ENCODE measurements at regions not wholly inside any gene's neighbourhood (a gene's known extent, or its start where the extent isn't known, plus 50 kb on each side); places are given as distances from the start of the nearest gene placed in this dataset.
"Not testable (repeated sequence)": the region's sequence is repeated elsewhere in the genome, so short reads cannot be mapped to it uniquely, and the experiment has no call there.

DNA sequence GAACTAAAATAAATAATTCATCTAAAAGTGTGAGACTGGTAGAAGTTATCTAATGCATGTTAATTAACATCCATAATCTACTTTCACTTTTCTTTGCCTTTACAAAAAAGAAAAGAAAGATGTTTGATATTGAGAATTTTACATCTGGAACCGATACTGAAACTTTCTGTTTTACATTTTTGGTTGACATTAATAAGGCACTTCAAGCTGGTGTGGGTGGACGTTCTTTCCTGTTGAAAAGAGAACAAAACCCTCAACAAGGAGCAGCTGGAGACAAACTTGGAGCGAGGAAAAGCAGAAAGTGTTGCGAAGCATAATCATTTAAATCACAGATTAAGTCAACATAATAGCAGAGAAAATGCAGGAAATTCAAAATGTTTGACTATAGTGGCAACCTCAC is 575.2 kb upstream of the ADGRB3 start:
- H3K9me3 ChIP-seq (ENCODE audit: control extremely low read depth in 1 of 5, control insufficient read depth in 4 of 5, insufficient read depth in 2 of 5, low read depth in 1 of 5, low read length in 4 of 5): no peaks in the 10 kb centered on the region
- no peak overlapping the region for H3K4me3 ChIP-seq (ENCODE audit: control insufficient read depth in 1 of 7, extremely low read depth in 1 of 7, insufficient read depth in 4 of 7, low read depth in 2 of 7, low read length in 6 of 7)
- 100% methylated on average over 1 of the region's 4 CpGs for WGBS (ENCODE audit: insufficient coverage)
- CTCF ChIA-PET: no interaction called here
- DNase-seq: no peak
- no peaks in the 10 kb centered on the region for H3K36me3 ChIP-seq (ENCODE audit: control insufficient read depth in 4 of 4, insufficient read depth in 4 of 4, low read length in 3 of 4)
- no peaks in the 10 kb centered on the region for H3K4me1 ChIP-seq (ENCODE audit: control extremely low read depth in 1 of 4, control insufficient read depth in 4 of 4, insufficient read depth in 4 of 4, low read length in 3 of 4)
- no peak overlapping the region for H3K27ac ChIP-seq (ENCODE audit: insufficient read depth in 1 of 2, low read depth in 1 of 2, low read length in 2 of 2, poor library complexity in 1 of 2, severe bottlenecking in 2 of 2)
- POLR2A ChIA-PET: no interaction called here
- no peaks in the 10 kb centered on the region for H3K27me3 ChIP-seq (replicated peaks in 2 of 5; ENCODE audit: control insufficient read depth in 4 of 5, insufficient read depth in 5 of 5, low read length in 4 of 5)

DNA sequence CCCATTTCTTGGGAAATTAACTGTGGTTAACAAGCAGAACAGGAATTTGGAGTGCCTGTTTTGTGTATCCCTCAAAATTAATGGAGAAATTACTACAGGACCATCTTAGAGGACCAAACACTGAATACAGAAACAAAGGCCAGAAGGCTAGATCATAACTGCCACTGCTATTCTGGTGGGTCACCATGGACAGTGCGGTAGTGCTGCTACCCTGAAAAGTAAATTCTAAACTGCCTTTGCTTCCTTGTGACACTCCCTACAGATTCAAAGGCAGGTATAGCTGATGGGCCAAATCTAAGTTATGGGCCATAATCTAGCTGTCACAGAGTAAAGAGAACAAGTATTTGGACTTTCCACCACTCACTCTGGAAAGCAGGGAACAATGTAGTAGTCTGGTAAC is 575.8 kb upstream of the ADGRB3 start:
- Histone ChIP-seq H3K4me3 (ENCODE audit: control insufficient read depth in 1 of 7, extremely low read depth in 1 of 7, insufficient read depth in 4 of 7, low read depth in 2 of 7, low read length in 6 of 7) (no peak overlapping the region), H3K4me1 (ENCODE audit: control extremely low read depth in 1 of 4, control insufficient read depth in 4 of 4, insufficient read depth in 4 of 4, low read length in 3 of 4) (no peaks in the 10 kb centered on the region), H3K27me3 (replicated peaks in 2 of 5; ENCODE audit: control insufficient read depth in 4 of 5, insufficient read depth in 5 of 5, low read length in 4 of 5) (no peaks in the 10 kb centered on the region), H3K27ac (ENCODE audit: insufficient read depth in 1 of 2, low read depth in 1 of 2, low read length in 2 of 2, poor library complexity in 1 of 2, severe bottlenecking in 2 of 2) (no peak overlapping the region), H3K9me3 (ENCODE audit: control extremely low read depth in 1 of 5, control insufficient read depth in 4 of 5, insufficient read depth in 2 of 5, low read depth in 1 of 5, low read length in 4 of 5) (no peaks in the 10 kb centered on the region), H3K36me3 (ENCODE audit: control insufficient read depth in 4 of 4, insufficient read depth in 4 of 4, low read length in 3 of 4) (no peaks in the 10 kb centered on the region)
- DNase-seq: no peak
- WGBS (ENCODE audit: insufficient coverage): 100% methylated on average over 1 of the region's 1 CpG
- ChIA-PET POLR2A (no interaction called here), CTCF (no interaction called here)

DNA sequence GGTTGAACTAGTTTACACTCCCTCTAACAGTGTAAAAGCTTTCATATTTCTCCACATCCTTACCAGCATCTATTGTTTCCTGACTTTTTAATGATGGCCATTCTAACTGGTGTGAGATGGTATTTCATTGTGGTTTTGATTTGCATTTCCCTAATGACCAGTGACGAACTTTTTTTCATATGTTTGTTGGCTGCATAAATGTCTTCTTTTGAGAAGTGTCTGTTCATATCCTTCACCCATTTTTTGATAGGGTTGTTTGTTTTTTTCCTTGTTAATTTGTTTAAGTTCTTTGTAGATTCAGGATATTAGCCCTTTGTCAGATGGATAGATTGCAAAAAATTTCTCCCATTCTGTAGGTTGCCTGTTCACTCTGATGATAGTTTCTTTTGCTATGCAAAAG is 578.5 kb upstream of the ADGRB3 start:
- 100% methylated on average over 1 of the region's 1 CpG for WGBS (ENCODE audit: insufficient coverage)

DNA sequence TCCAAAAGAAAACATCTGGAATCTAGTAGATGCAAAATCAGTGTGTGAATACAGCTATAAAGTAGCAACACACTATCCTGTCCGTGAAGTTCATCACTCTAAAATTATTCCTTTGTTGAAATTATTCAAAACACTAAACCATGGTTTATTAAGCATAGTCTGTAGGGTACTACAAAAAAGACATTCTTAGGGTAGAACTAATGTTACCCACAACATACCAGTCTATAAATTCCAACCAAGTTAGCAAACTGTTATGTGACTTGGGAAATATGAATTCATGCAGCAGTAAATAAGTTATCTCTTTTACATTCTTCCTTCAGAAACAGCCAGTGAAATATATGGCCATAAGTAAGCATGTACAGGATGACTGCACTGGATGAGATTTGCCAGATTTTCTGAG is 580.3 kb upstream of the ADGRB3 start:
- Histone ChIP-seq H3K4me1 (ENCODE audit: control extremely low read depth in 1 of 4, control insufficient read depth in 4 of 4, insufficient read depth in 4 of 4, low read length in 3 of 4) (no peaks in the 10 kb centered on the region), H3K27me3 (replicated peaks in 2 of 5; ENCODE audit: control insufficient read depth in 4 of 5, insufficient read depth in 5 of 5, low read length in 4 of 5) (no peaks in the 10 kb centered on the region), H3K4me3 (ENCODE audit: control insufficient read depth in 1 of 7, extremely low read depth in 1 of 7, insufficient read depth in 4 of 7, low read depth in 2 of 7, low read length in 6 of 7) (no peak overlapping the region), H3K36me3 (ENCODE audit: control insufficient read depth in 4 of 4, insufficient read depth in 4 of 4, low read length in 3 of 4) (no peaks in the 10 kb centered on the region), H3K27ac (ENCODE audit: insufficient read depth in 1 of 2, low read depth in 1 of 2, low read length in 2 of 2, poor library complexity in 1 of 2, severe bottlenecking in 2 of 2) (no peak overlapping the region), H3K9me3 (ENCODE audit: control extremely low read depth in 1 of 5, control insufficient read depth in 4 of 5, insufficient read depth in 2 of 5, low read depth in 1 of 5, low read length in 4 of 5) (no peaks in the 10 kb centered on the region)
- WGBS (ENCODE audit: insufficient coverage): no CpG with 5 or more reads among the region's 1 CpG
- no peak for DNase-seq
- POLR2A ChIA-PET: no interaction called here
- CTCF ChIA-PET: no interaction called here

More for the DNA sequence above, 578.5 kb upstream of the ADGRB3 start:
- CTCF ChIA-PET; DNase-seq; H3K27ac ChIP-seq (ENCODE audit: insufficient read depth in 1 of 2, low read depth in 1 of 2, low read length in 2 of 2, poor library complexity in 1 of 2, severe bottlenecking in 2 of 2); H3K4me1 ChIP-seq (ENCODE audit: control extremely low read depth in 1 of 4, control insufficient read depth in 4 of 4, insufficient read depth in 4 of 4, low read length in 3 of 4); H3K36me3 ChIP-seq (ENCODE audit: control insufficient read depth in 4 of 4, insufficient read depth in 4 of 4, low read length in 3 of 4); H3K27me3 ChIP-seq (replicated peaks in 2 of 5; ENCODE audit: control insufficient read depth in 4 of 5, insufficient read depth in 5 of 5, low read length in 4 of 5); POLR2A ChIA-PET; H3K4me3 ChIP-seq (ENCODE audit: control insufficient read depth in 1 of 7, extremely low read depth in 1 of 7, insufficient read depth in 4 of 7, low read depth in 2 of 7, low read length in 6 of 7); H3K9me3 ChIP-seq (ENCODE audit: control extremely low read depth in 1 of 5, control insufficient read depth in 4 of 5, insufficient read depth in 2 of 5, low read depth in 1 of 5, low read length in 4 of 5): not testable (repeated sequence)

DNA sequence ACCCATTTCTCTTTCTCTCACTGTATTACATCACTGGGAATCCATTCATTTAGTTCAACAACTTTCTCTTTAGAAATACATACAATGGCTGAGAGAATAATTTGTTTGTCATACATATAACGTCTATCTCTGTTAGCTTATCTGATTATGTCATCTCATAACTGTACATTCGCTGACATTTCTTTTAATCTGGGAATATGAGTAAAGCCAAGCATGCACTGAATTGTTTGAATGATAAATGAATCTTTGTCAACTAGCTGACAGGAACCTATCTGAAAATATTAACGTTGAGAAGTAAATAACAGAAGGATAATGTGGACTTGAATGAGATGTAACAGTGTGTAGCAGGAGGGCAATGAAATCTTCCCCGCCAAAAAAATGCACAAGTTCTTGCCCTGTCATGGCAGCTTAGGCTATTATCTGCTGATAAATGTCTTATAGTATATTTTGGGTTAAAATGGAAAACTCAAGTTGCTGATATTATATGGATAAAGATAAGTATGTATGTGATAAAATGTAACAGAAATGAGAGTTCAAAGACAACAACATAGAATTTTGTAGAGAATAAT is 581.2 kb upstream of the ADGRB3 start:
- no peaks in the 10 kb centered on the region for H3K27me3 ChIP-seq (replicated peaks in 2 of 5; ENCODE audit: control insufficient read depth in 4 of 5, insufficient read depth in 5 of 5, low read length in 4 of 5)
- WGBS (ENCODE audit: insufficient coverage): 97% methylated on average over 3 of the region's 4 CpGs
- DNase-seq: no peak
- no peaks in the 10 kb centered on the region for H3K4me1 ChIP-seq (ENCODE audit: control extremely low read depth in 1 of 4, control insufficient read depth in 4 of 4, insufficient read depth in 4 of 4, low read length in 3 of 4)
- no peaks in the 10 kb centered on the region for H3K9me3 ChIP-seq (ENCODE audit: control extremely low read depth in 1 of 5, control insufficient read depth in 4 of 5, insufficient read depth in 2 of 5, low read depth in 1 of 5, low read length in 4 of 5)
- ChIA-PET POLR2A (no interaction called here), CTCF (no interaction called here)
- H3K36me3 ChIP-seq (ENCODE audit: control insufficient read depth in 4 of 4, insufficient read depth in 4 of 4, low read length in 3 of 4): no peaks in the 10 kb centered on the region
- no peak overlapping the region for H3K4me3 ChIP-seq (ENCODE audit: control insufficient read depth in 1 of 7, extremely low read depth in 1 of 7, insufficient read depth in 4 of 7, low read depth in 2 of 7, low read length in 6 of 7)
- H3K27ac ChIP-seq (ENCODE audit: insufficient read depth in 1 of 2, low read depth in 1 of 2, low read length in 2 of 2, poor library complexity in 1 of 2, severe bottlenecking in 2 of 2): no peak overlapping the region

DNA sequence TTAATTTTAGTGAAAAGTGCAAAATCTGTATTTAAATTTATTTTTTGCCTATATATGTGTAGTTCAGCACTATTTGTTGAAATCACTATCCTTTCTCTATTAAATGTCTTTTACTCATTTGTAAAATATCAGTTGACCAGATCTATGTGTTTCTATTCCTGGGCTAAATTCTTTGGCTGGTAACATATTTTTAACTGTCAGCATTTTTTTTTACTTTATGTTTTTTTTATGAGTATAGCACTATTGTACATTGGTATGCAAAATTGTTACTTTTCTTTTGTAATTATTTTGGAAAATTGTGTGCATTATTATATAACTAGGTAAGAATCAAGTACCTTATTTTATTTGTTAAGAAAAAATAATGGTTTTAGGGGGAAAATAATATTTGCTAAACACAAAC is 582.8 kb upstream of the ADGRB3 start:
- H3K4me3 ChIP-seq (ENCODE audit: control insufficient read depth in 1 of 7, extremely low read depth in 1 of 7, insufficient read depth in 4 of 7, low read depth in 2 of 7, low read length in 6 of 7): no peak overlapping the region
- H3K9me3 ChIP-seq (ENCODE audit: control extremely low read depth in 1 of 5, control insufficient read depth in 4 of 5, insufficient read depth in 2 of 5, low read depth in 1 of 5, low read length in 4 of 5): no peaks in the 10 kb centered on the region
- no peaks in the 10 kb centered on the region for H3K27me3 ChIP-seq (replicated peaks in 2 of 5; ENCODE audit: control insufficient read depth in 4 of 5, insufficient read depth in 5 of 5, low read length in 4 of 5)
- POLR2A ChIA-PET: no interaction called here
- no peaks in the 10 kb centered on the region for H3K4me1 ChIP-seq (ENCODE audit: control extremely low read depth in 1 of 4, control insufficient read depth in 4 of 4, insufficient read depth in 4 of 4, low read length in 3 of 4)
- DNase-seq: no peak
- H3K27ac ChIP-seq (ENCODE audit: insufficient read depth in 1 of 2, low read depth in 1 of 2, low read length in 2 of 2, poor library complexity in 1 of 2, severe bottlenecking in 2 of 2): no peak overlapping the region
- CTCF ChIA-PET: no interaction called here
- H3K36me3 ChIP-seq (ENCODE audit: control insufficient read depth in 4 of 4, insufficient read depth in 4 of 4, low read length in 3 of 4): no peaks in the 10 kb centered on the region

DNA sequence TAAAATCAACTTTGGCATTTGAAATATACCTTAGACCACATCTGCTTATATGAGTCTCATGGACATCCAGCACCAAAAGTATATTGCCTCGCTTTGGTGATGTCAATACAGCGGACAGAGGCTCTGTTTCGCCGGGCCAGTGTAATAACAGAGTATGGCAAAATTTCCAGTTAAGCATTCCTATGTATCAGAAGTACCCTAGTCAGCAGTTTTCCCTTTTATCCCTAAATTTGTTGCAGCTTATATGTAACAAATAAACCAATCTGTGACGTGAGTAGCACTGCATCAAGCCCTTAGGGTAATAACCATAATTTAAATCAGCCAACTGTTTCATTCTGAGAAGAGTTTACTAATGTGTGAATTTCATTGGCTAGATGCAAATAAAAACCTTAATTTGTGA is 585.5 kb upstream of the ADGRB3 start:
- H3K4me1 ChIP-seq (ENCODE audit: control extremely low read depth in 1 of 4, control insufficient read depth in 4 of 4, insufficient read depth in 4 of 4, low read length in 3 of 4): no peaks in the 10 kb centered on the region
- ChIA-PET POLR2A (no interaction called here), CTCF (interaction anchor here (0.5 to 1.0 kb wide), 3 partner anchors 11 to 1277 kb away, joined by 3 read pairs; no protein-coding TSS in a partner anchor)
- no peak overlapping the region for H3K4me3 ChIP-seq (ENCODE audit: control insufficient read depth in 1 of 7, extremely low read depth in 1 of 7, insufficient read depth in 4 of 7, low read depth in 2 of 7, low read length in 6 of 7)
- no peaks in the 10 kb centered on the region for H3K27me3 ChIP-seq (replicated peaks in 2 of 5; ENCODE audit: control insufficient read depth in 4 of 5, insufficient read depth in 5 of 5, low read length in 4 of 5)
- no peak overlapping the region for H3K27ac ChIP-seq (ENCODE audit: insufficient read depth in 1 of 2, low read depth in 1 of 2, low read length in 2 of 2, poor library complexity in 1 of 2, severe bottlenecking in 2 of 2)
- H3K9me3 ChIP-seq (ENCODE audit: control extremely low read depth in 1 of 5, control insufficient read depth in 4 of 5, insufficient read depth in 2 of 5, low read depth in 1 of 5, low read length in 4 of 5): no peaks in the 10 kb centered on the region
- DNase-seq: no peak
- no peaks in the 10 kb centered on the region for H3K36me3 ChIP-seq (ENCODE audit: control insufficient read depth in 4 of 4, insufficient read depth in 4 of 4, low read length in 3 of 4)
- WGBS (ENCODE audit: insufficient coverage): 100% methylated on average over 2 of the region's 5 CpGs

All from common myeloid progenitor, CD34-positive (primary cell).